Activated B cell treated with CpG ODN at 0.5 μM for 24 hours (primary cell): ENCODE measurements at regions not wholly inside any gene's neighbourhood (a gene's known extent, or its start where the extent isn't known, plus 50 kb on each side); places are given as distances from the start of the nearest gene placed in this dataset.

Experiments
- ATAC-seq: fragments of 200-7000 bp; cut with Tn5 transposase; one replicate; pipeline ENCODE4 v1.10.0; 2021; ENCODE audit warnings: low read depth, mild to moderate bottlenecking, moderate library complexity
- CTCF ChIA-PET: fragments of 350-600 bp; sonication (Branson Sonifier 250); formaldehyde crosslinking; loops from one replicate; lab custom pipeline; 2021; ENCODE audit warnings: antibody characterized with exemption; lab: Charles Lee
- POLR2A ChIA-PET: fragments of 350-600 bp; sonication (Branson Sonifier 250); formaldehyde crosslinking; loops from one replicate; lab custom pipeline; 2021; ENCODE audit warnings: antibody characterized with exemption; lab: Charles Lee
- DNase-seq: peaks from one replicate; pipeline ENCODE4 v3.0.0; 2022
- H3K27ac Mint-ChIP-seq: one replicate; pipeline ENCODE4 v1.8.0; 2020; ENCODE audit warnings: mixed read lengths
- H3K27me3 Mint-ChIP-seq: one replicate; pipeline ENCODE4 v1.8.0; 2021; ENCODE audit warnings: mixed read lengths
- H3K36me3 Mint-ChIP-seq: one replicate; pipeline ENCODE4 v1.8.0; 2021; ENCODE audit warnings: low read depth, mixed read lengths
- H3K4me1 Mint-ChIP-seq: one replicate; pipeline ENCODE4 v1.8.0; 2021; ENCODE audit warnings: mixed read lengths
- H3K4me3 Mint-ChIP-seq: one replicate; pipeline ENCODE4 v1.8.0; 2020; ENCODE audit warnings: mild to moderate bottlenecking, mixed read lengths
- H3K9me3 Mint-ChIP-seq: one replicate; pipeline ENCODE4 v1.8.0; 2020; ENCODE audit warnings: mixed read lengths
- intact Hi-C: fragments of 100-400 bp; cut with micrococcal nuclease; formaldehyde crosslinking; loops from one replicate; pipeline ENCODE4 v1.15.1; 2024
- TF ChIP-seq, protein P1 (sequence below): fragments of 200-600 bp; IDR thresholded peaks from one replicate; pipeline ENCODE4 v1.8.0; 2022; ENCODE audit warnings: antibody characterized with exemption, mild to moderate bottlenecking

- H3K36me3 Mint-ChIP-seq: no peaks in the 10 kb centered on the region
- TF ChIP-seq, protein P1, sequence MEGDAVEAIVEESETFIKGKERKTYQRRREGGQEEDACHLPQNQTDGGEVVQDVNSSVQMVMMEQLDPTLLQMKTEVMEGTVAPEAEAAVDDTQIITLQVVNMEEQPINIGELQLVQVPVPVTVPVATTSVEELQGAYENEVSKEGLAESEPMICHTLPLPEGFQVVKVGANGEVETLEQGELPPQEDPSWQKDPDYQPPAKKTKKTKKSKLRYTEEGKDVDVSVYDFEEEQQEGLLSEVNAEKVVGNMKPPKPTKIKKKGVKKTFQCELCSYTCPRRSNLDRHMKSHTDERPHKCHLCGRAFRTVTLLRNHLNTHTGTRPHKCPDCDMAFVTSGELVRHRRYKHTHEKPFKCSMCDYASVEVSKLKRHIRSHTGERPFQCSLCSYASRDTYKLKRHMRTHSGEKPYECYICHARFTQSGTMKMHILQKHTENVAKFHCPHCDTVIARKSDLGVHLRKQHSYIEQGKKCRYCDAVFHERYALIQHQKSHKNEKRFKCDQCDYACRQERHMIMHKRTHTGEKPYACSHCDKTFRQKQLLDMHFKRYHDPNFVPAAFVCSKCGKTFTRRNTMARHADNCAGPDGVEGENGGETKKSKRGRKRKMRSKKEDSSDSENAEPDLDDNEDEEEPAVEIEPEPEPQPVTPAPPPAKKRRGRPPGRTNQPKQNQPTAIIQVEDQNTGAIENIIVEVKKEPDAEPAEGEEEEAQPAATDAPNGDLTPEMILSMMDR: no peak
- H3K9me3 Mint-ChIP-seq: peaks cover 2% of the 10 kb centered on the region
- H3K4me3 Mint-ChIP-seq: no peak overlapping the region
- no peaks in the 10 kb centered on the region for H3K4me1 Mint-ChIP-seq
- no peak overlapping the region for H3K27ac Mint-ChIP-seq
- no peaks in the 10 kb centered on the region for H3K27me3 Mint-ChIP-seq
- POLR2A ChIA-PET: no interaction called here
- intact Hi-C loops: no loop called here
- no peak for DNase-seq
- CTCF ChIA-PET: no interaction called here
- ATAC-seq: no peak
These were observed 312.1 kb upstream of the MEOX2 start for GRCh38 chr7:15998617-15999016.

- TF ChIP-seq, protein P1: no peak
- Mint-ChIP-seq H3K4me3 (no peak overlapping the region), H3K4me1 (no peaks in the 10 kb centered on the region), H3K27me3 (no peaks in the 10 kb centered on the region), H3K36me3 (no peaks in the 10 kb centered on the region), H3K9me3 (peaks cover 2% of the 10 kb centered on the region), H3K27ac (no peak overlapping the region)
- DNase-seq (no peak), ATAC-seq (no peak)
- ChIA-PET POLR2A (no interaction called here), CTCF (no interaction called here)
- intact Hi-C loops: no loop called here
These were observed 308.5 kb upstream of the MEOX2 start for GRCh38 chr7:15995027-15995426.

DNA sequence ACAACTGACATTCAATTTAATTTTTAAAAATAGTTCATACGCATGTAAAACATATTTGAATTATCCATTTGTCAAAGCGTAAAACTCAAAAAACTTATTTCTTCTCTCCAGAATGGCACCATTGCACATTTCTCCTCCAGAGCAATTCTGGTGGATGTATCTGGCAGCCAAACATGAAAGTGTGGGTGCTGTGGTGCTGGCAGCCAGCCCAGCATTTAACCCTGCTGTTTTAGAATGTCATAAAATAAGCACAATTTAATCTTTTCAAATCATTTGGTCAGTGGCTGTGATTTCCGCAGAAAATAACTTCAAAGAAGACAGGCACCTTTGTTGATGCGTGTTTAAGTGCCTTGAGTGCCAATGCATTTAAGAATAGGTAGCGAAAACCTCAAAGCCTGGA, 302.7 kb upstream of the MEOX2 start:
- ATAC-seq: no peak
- no peaks in the 10 kb centered on the region for H3K36me3 Mint-ChIP-seq
- CTCF ChIA-PET: no interaction called here

DNA sequence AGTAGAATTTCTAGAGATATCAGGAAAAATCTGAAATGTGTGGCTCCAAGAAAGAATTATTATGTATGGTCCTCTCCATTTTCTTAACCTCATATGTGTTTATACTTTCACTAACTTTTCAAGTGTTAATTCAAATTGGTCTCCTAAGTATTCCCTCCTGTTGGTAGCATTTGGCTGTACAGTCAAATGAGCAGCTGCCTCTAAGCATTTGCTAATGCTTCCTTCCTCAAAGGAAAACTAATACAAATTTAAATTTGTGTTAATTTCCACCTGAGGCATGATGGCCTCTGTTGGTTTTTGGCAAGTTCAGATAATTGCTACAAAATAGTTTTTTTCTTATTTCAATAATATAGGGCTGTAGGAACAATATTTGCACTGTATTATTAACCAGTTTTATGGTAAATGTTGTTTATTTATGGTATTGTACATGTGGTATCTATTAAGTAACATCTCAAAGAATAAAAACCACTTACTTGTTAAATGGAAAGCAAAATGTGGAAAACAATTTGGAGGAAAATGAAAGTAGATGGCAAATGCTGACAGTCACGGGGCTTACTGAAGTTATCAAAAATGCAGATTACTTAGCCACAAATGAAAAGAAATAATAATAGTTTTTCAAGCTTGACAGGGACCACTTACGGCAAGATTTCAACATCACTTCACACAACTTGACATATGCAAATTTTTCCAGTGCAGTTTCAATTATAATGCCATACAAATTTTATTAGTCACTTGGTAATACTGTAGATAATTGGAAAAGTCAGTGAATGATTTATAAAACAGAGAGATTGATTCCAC, 299.3 kb upstream of the MEOX2 start:
- no peaks in the 10 kb centered on the region for H3K27me3 Mint-ChIP-seq
- no peak overlapping the region for H3K4me3 Mint-ChIP-seq
- no peaks in the 10 kb centered on the region for H3K36me3 Mint-ChIP-seq
- ATAC-seq: no peak
- TF ChIP-seq, protein P1: no peak
- POLR2A ChIA-PET: no interaction called here
- H3K4me1 Mint-ChIP-seq: no peaks in the 10 kb centered on the region
- CTCF ChIA-PET: no interaction called here
- no peak for DNase-seq
- intact Hi-C loops: no loop called here
- peaks cover 3% of the 10 kb centered on the region for H3K9me3 Mint-ChIP-seq
- no peak overlapping the region for H3K27ac Mint-ChIP-seq

More for the DNA sequence above, 302.7 kb upstream of the MEOX2 start:
- H3K9me3 Mint-ChIP-seq: peaks cover 3% of the 10 kb centered on the region
- intact Hi-C loops: no loop called here
- TF ChIP-seq, protein P1: no peak
- no peaks in the 10 kb centered on the region for H3K27me3 Mint-ChIP-seq
- DNase-seq: no peak
- H3K27ac Mint-ChIP-seq: no peak overlapping the region
- no peak overlapping the region for H3K4me3 Mint-ChIP-seq
- no peaks in the 10 kb centered on the region for H3K4me1 Mint-ChIP-seq
- POLR2A ChIA-PET: no interaction called here

GRCh38 chr7:15977663-15978062, 291.2 kb upstream of the MEOX2 start:
- Mint-ChIP-seq H3K27me3 (no peaks in the 10 kb centered on the region), H3K4me3 (no peak overlapping the region), H3K27ac (no peak overlapping the region), H3K9me3 (peaks cover 4% of the 10 kb centered on the region), H3K36me3 (no peaks in the 10 kb centered on the region), H3K4me1 (no peaks in the 10 kb centered on the region)
- ChIA-PET CTCF (no interaction called here), POLR2A (no interaction called here)
- intact Hi-C loops: no loop called here
- no peak for DNase-seq
- ATAC-seq: no peak
- TF ChIP-seq, protein P1: no peak
